Lower leg skin (tissue), 3 donors: ENCODE measurements at regions not wholly inside any gene's neighbourhood (a gene's known extent, or its start where the extent isn't known, plus 50 kb on each side); places are given as distances from the start of the nearest gene placed in this dataset.

Experiments
- POLR2A ChIP-seq, 2 donors: fragments of 450-650 bp; IDR thresholded peaks; one replicate each; pipeline ENCODE4 v1.6.1; 2016 to 2017; ENCODE audit warnings: antibody characterized with exemption in 2 of 2, mild to moderate bottlenecking in 1 of 2, moderate library complexity in 1 of 2
- TF ChIP-seq, protein P1 (sequence below), 3 donors: fragments of 450-650 bp; IDR thresholded peaks; one replicate each; pipeline ENCODE4 v1.5.1; 2016; ENCODE audit warnings: antibody characterized with exemption in 3 of 3, mild to moderate bottlenecking in 3 of 3, moderate library complexity in 2 of 3

DNA sequence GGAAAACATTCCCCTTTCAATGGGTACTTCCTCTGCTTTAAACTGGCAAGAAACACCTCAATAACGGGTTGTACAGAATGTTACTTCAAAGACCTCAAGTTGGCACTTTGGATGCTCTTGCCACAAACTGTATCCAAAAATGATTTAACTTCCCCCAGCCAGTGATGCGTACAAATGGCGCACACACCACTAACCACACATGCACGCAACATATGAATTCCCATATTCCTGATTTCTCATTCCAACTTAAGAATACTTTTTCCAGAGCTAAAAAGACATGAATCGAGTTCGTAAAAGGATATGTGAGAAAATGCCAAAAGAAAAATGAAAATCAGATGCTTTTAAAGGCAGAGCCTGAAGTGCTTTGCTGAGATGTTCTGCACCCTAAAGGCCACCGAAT lies 388.0 kb upstream of the PIK3R1 start:
- TF ChIP-seq, protein P1, sequence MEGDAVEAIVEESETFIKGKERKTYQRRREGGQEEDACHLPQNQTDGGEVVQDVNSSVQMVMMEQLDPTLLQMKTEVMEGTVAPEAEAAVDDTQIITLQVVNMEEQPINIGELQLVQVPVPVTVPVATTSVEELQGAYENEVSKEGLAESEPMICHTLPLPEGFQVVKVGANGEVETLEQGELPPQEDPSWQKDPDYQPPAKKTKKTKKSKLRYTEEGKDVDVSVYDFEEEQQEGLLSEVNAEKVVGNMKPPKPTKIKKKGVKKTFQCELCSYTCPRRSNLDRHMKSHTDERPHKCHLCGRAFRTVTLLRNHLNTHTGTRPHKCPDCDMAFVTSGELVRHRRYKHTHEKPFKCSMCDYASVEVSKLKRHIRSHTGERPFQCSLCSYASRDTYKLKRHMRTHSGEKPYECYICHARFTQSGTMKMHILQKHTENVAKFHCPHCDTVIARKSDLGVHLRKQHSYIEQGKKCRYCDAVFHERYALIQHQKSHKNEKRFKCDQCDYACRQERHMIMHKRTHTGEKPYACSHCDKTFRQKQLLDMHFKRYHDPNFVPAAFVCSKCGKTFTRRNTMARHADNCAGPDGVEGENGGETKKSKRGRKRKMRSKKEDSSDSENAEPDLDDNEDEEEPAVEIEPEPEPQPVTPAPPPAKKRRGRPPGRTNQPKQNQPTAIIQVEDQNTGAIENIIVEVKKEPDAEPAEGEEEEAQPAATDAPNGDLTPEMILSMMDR (IDR thresholded peaks at IDR 0.05), result no peak
- no peak for TF ChIP-seq POLR2A (IDR thresholded peaks at IDR 0.05)
